HG02981 (cell line): ENCODE measurements at regions not wholly inside any gene's neighbourhood (a gene's known extent, or its start where the extent isn't known, plus 50 kb on each side); places are given as distances from the start of the nearest gene placed in this dataset.

Experiments
- ATAC-seq: cut with Tn5 transposase; IDR thresholded peaks from one replicate; pipeline ENCODE4 v1.9.1; 2021; ENCODE audit warnings: mild to moderate bottlenecking, moderate library complexity; ENCODE audit not compliant: unreplicated experiment

- no peak for ATAC-seq
Measured at GRCh38 chr13:88526853-88527215, 855.7 kb downstream of the SLITRK5 start.

GRCh38 chr13:88541994-88542393 lies 870.8 kb downstream of the SLITRK5 start:
- no peak for ATAC-seq

- no peak for ATAC-seq
Measured at GRCh38 chr13:88544836-88545235, 873.7 kb downstream of the SLITRK5 start.

- ATAC-seq: no peak
Measured at GRCh38 chr13:88552966-88553365, 881.8 kb downstream of the SLITRK5 start.

- ATAC-seq: no peak
Measured at GRCh38 chr13:88565566-88565965, 894.4 kb downstream of the SLITRK5 start.

- no peak for ATAC-seq
Measured at GRCh38 chr13:88585861-88586260, 914.7 kb downstream of the SLITRK5 start.

- no peak for ATAC-seq
Measured at GRCh38 chr13:88586263-88586662, 915.1 kb downstream of the SLITRK5 start.

GRCh38 chr13:88590574-88590973 lies 919.4 kb downstream of the SLITRK5 start:
- ATAC-seq: no peak

GRCh38 chr13:88592105-88592504 lies 920.9 kb downstream of the SLITRK5 start:
- ATAC-seq: no peak

- ATAC-seq: no peak
Measured at GRCh38 chr13:88601949-88602348, 930.8 kb downstream of the SLITRK5 start.

GRCh38 chr13:88602786-88603777 lies 931.9 kb downstream of the SLITRK5 start:
- no peak for ATAC-seq

GRCh38 chr13:88617176-88617575 lies 946.0 kb downstream of the SLITRK5 start:
- ATAC-seq: no peak

- peak; percentile 56 for ATAC-seq
Measured at GRCh38 chr13:88622362-88622973, 951.3 kb downstream of the SLITRK5 start.

GRCh38 chr13:88623150-88623549 lies 952.0 kb downstream of the SLITRK5 start:
- no peak for ATAC-seq

- no peak for ATAC-seq
Measured at GRCh38 chr13:88627071-88627470, 955.9 kb downstream of the SLITRK5 start.

GRCh38 chr13:88628882-88629281 lies 957.7 kb downstream of the SLITRK5 start:
- ATAC-seq: no peak

- no peak for ATAC-seq
Measured at GRCh38 chr13:88637935-88638334, 966.8 kb downstream of the SLITRK5 start.

GRCh38 chr13:88643233-88643632 lies 972.1 kb downstream of the SLITRK5 start:
- ATAC-seq: no peak

- ATAC-seq: peak; percentile 56
Measured at GRCh38 chr13:88648598-88649373, 977.6 kb downstream of the SLITRK5 start.

- ATAC-seq: no peak
Measured at GRCh38 chr13:88649855-88650254, 978.7 kb downstream of the SLITRK5 start.

- ATAC-seq: peak; percentile 46
Measured at GRCh38 chr13:88651531-88651930, 980.4 kb downstream of the SLITRK5 start.
